Erythroblast (primary cell): ENCODE measurements at regions not wholly inside any gene's neighbourhood (a gene's known extent, or its start where the extent isn't known, plus 50 kb on each side); places are given as distances from the start of the nearest gene placed in this dataset.

ENCODE experiments used
- GATA1 ChIP-seq: IDR thresholded peaks from 2 replicates; pipeline ENCODE4 v1.6.1; 2011; ENCODE audit warnings: low read depth, mild to moderate bottlenecking, control low read depth, low read length, moderate library complexity
- POLR2A ChIP-seq: IDR thresholded peaks from 2 replicates; pipeline ENCODE4 v1.6.1; 2011; ENCODE audit warnings: mild to moderate bottlenecking, low read length

DNA sequence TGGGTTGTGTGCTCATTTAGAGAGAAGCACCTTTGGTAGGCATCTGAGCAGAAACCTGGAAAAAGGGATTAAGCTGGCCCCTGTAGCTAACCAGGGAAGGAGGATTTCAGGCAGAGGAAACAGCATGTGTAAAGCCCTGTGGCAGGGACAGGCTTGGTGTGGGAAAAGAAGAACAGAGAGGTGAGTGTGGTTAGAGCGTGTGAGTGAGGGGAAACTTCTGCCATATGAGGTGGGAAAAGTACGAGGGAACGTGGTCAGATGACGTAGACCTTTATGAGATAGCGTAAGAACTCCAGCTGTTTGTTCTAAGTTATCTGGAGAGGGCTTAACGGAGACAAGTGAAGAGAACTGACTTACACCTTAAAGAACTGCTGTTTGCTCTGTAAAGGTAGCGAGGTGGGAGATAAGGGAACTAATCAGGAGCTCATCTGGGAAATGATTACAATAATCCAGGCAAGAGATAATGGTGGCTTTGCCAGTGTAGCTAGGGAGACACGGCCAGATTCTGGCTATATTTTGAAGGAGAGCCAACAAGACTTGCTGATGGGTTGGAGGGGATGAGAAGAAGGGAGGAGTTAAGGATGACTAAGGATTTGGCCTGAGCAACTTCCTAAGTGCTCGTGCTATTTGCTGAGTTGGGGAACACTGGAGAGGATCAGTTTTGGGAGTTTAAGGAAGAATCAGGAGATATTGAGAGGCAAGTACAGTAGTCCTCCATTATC is 234.0 kb downstream of the ETNK1 start:
- TF ChIP-seq POLR2A, result no peak
- no peak for TF ChIP-seq GATA1
